Psoas muscle (tissue), 7 donors: ENCODE measurements at regions not wholly inside any gene's neighbourhood (a gene's known extent, or its start where the extent isn't known, plus 50 kb on each side); places are given as distances from the start of the nearest gene placed in this dataset.

Experiments
- ATAC-seq, 4 donors: fragments of 200-7000 bp; cut with Tn5 transposase; one replicate each; pipeline ENCODE4 v1.9.1; 2020; ENCODE audit warnings: moderate library complexity in 3 of 4, mild to moderate bottlenecking in 2 of 4
- DNase-seq, 2 donors: peaks; one replicate each; pipeline ENCODE4 v3.0.0-alpha.2; 2020
- H3K27ac ChIP-seq: fragments of 200-600 bp; one replicate; pipeline ENCODE4 v1.8.0; 2022
- H3K27me3 ChIP-seq, 3 donors: fragments of 200-600 bp in 1 of 3; one replicate each; pipeline versions ENCODE4 v1.6.1 to v1.8.0; 2013 to 2022; ENCODE audit warnings: low read length in 2 of 3, mild to moderate bottlenecking in 2 of 3, moderate library complexity in 1 of 3; ENCODE audit not compliant: insufficient read depth in 3 of 3
- H3K36me3 ChIP-seq, 2 donors: fragments of 200-600 bp in 1 of 2; one replicate each; pipeline versions ENCODE4 v1.6.1 to v1.8.0; 2013 to 2022; ENCODE audit warnings: low read depth in 1 of 2, mild to moderate bottlenecking in 1 of 2, moderate library complexity in 1 of 2; ENCODE audit not compliant: insufficient read depth in 1 of 2
- H3K4me1 ChIP-seq: fragments of 200-600 bp; one replicate; pipeline ENCODE4 v1.8.0; 2022
- H3K4me3 ChIP-seq: fragments of 200-600 bp; one replicate; pipeline ENCODE4 v1.8.0; 2022; ENCODE audit warnings: mild to moderate bottlenecking
- H3K9me3 ChIP-seq: fragments of 200-600 bp; one replicate; pipeline ENCODE4 v1.8.0; 2022
- WGBS, 3 donors: extraction: QIAGEN DNeasy Blood & Tissue Kit; methylation state at CpG; one replicate each; pipeline versions ENCODE4 v1.1.6 to v1.1.7; 2013; 5-methylcytosine and 5-hydroxymethylcytosine counted together
- intact Hi-C, 2 donors: fragments of 100-400 bp; cut with DNase I; formaldehyde crosslinking; loops; one replicate each; pipeline versions ENCODE4 v1.11.0 to v1.14.2; 2022
- TF ChIP-seq, protein P1 (sequence below): fragments of 200-600 bp; IDR thresholded peaks from one replicate; pipeline ENCODE4 v1.8.0; 2022; ENCODE audit warnings: antibody characterized with exemption
- donor health status: healthy with polysubstance abuse.
- donor health status: DM: no; HTN: no; CAD: no; lungs with moderate emphysema.
- donor health status: Bipolar disorder and iron deficiency.
- donor health status: healthy.
- donor health status: DM: yes; HTN: yes; CAD: no.
- donor health status: DM: no; HTN: no; CAD: no.
- donor health status: DM: yes; HTN: yes; CAD: no.

DNA sequence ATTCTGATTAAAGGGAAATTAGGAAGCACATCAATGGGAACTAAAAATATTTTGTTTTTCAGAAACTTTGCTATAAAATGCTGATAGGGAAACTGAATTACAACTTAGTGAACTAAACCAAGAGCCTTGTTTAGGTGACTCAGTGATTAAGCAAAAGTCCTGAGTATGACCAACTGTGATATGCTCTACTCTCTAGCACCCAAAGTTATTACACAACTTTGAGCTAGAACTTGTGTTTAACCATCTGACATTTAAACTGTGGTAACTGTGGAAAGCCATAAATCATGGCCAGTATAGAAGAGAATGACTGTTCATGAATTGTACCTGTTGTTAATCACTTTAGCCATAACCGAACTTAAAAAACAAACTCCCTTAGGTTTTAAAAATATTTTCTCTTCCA is 127.4 kb downstream of the ZNF365 start:
- peaks cover 0 to 6% (median 5%) of the 10 kb centered on the region in 3 donors for H3K27me3 ChIP-seq
- WGBS, 3 donors, result 43 to 92% (median 81%) methylated on average over 1 of the region's 1 CpG
- ATAC-seq (no peak), DNase-seq (no peak)
- no peaks in the 10 kb centered on the region for H3K36me3 ChIP-seq
- TF ChIP-seq, protein P1, sequence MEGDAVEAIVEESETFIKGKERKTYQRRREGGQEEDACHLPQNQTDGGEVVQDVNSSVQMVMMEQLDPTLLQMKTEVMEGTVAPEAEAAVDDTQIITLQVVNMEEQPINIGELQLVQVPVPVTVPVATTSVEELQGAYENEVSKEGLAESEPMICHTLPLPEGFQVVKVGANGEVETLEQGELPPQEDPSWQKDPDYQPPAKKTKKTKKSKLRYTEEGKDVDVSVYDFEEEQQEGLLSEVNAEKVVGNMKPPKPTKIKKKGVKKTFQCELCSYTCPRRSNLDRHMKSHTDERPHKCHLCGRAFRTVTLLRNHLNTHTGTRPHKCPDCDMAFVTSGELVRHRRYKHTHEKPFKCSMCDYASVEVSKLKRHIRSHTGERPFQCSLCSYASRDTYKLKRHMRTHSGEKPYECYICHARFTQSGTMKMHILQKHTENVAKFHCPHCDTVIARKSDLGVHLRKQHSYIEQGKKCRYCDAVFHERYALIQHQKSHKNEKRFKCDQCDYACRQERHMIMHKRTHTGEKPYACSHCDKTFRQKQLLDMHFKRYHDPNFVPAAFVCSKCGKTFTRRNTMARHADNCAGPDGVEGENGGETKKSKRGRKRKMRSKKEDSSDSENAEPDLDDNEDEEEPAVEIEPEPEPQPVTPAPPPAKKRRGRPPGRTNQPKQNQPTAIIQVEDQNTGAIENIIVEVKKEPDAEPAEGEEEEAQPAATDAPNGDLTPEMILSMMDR, result no peak
- intact Hi-C loops, result no loop called here
- no peak overlapping the region for H3K27ac ChIP-seq
- H3K9me3 ChIP-seq, result no peaks in the 10 kb centered on the region
- H3K4me1 ChIP-seq, result no peaks in the 10 kb centered on the region
- H3K4me3 ChIP-seq, result no peak overlapping the region

DNA sequence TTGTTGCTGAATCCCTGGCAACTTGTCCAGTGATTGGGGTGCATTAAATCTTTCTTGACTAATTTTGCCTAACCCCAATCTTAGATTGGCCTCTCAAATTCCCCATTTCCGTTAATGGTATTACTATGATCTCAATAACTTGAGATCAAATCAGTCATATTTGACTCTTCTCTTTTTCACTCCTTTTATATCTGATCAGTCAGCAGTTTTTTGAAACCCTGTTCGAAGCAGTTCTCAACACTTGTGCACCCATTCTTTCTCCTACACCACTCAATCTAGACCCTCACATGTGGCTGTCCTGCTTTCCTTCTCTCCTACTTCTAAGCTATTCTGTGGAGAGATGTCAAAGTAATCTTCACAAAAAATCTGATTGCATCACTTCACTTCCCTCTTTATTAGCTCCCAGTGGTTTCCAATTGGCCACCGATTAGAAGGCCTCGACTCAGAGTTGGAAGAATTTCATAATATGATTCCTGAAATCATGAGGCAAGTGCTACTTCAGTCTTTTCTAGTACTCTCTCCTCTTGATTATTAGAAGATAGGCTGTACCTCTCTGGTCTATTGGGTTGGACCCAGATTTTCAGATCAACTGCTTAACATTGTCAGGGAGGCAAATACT is 128.9 kb downstream of the ZNF365 start:
- TF ChIP-seq, protein P1, result no peak
- DNase-seq (no peak), ATAC-seq (no peak)
- intact Hi-C loops, result no loop called here
- Histone ChIP-seq H3K4me1 (no peaks in the 10 kb centered on the region), H3K27ac (no peak overlapping the region), H3K4me3 (no peak overlapping the region), H3K36me3 (no peaks in the 10 kb centered on the region), H3K27me3 (peaks cover 0 to under 1% (median 0%) of the 10 kb centered on the region in 3 donors), H3K9me3 (no peaks in the 10 kb centered on the region)
- WGBS, 3 donors, result 66 to 82% (median 66%) methylated on average over 4 of the region's 4 CpGs

DNA sequence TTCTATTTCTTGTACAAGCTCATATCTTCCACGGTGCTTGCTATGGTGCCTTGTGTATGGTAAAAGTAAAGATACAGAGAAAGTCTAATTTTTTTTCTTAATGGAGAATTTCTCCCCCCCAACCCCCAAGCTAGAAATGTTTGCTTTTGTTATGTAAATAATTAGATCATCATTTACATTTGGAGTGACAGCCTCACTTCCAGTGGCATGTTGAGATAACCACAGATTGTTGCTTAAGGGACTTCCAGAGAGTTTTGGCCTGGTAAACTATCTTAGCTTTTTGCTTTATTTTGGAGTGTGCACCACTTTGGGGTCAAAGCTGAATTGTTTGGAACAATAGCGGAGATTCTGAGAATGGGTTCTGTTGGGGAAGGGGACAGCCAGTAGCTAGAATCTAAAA is 129.7 kb downstream of the ZNF365 start:
- ATAC-seq, result no peak
- intact Hi-C loops, result no loop called here
- TF ChIP-seq, protein P1, result no peak
- no peak overlapping the region for H3K4me3 ChIP-seq
- H3K4me1 ChIP-seq, result no peaks in the 10 kb centered on the region
- no peaks in the 10 kb centered on the region for H3K27me3 ChIP-seq
- H3K27ac ChIP-seq, result no peak overlapping the region
- no peaks in the 10 kb centered on the region for H3K9me3 ChIP-seq
- no peak for DNase-seq
- WGBS, 3 donors, result 90 to 95% (median 91%) methylated on average over 2 of the region's 2 CpGs
- H3K36me3 ChIP-seq, result no peaks in the 10 kb centered on the region

DNA sequence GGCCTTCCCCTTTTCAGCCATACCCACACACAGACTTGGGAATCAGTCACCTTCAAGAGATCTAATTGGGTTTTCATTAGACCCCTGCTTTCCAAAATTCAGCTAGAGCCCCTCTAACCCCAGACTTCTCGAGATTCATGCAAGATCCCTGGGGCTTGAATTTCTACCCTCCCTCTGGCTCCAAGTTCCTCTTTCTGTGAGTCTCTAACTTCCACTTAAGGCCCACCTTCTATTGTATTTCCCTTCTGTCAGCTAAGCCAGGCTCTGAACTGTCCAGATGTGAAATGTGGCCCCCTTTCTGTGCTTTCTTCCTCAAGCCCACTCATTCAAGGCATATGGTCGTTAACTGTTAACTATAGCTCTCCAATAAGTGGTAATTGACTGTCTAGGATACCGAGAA is 132.2 kb downstream of the ZNF365 start:
- TF ChIP-seq, protein P1, result no peak
- Histone ChIP-seq H3K36me3 (no peaks in the 10 kb centered on the region), H3K4me3 (no peak overlapping the region), H3K27me3 (no peaks in the 10 kb centered on the region), H3K4me1 (no peaks in the 10 kb centered on the region), H3K27ac (no peak overlapping the region), H3K9me3 (no peaks in the 10 kb centered on the region)
- ATAC-seq (no peak), DNase-seq (no peak)
- WGBS, 3 donors, result 78 to 80% (median 79%) methylated on average over 3 of the region's 3 CpGs
- intact Hi-C loops, result no loop called here

DNA sequence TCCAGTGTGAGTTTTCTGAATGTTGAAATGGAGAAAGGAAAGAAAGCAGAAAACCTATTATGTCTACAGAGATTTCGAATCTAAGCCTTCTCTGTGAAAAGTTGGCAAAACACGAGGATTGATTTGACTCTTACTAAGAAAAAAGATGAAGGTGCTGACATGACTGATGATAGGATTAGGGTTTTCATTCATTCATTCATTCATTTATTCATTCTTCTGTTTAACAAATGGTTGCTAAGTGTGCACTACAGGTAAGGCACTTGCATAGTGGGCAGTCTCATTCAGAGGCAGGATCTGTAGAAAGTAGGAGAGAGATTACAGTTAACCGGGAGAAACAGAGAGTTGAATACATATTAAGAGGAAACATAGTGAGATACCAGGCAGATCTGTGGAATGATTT is 137.1 kb downstream of the ZNF365 start:
- DNase-seq, result no peak
- Histone ChIP-seq H3K9me3 (no peaks in the 10 kb centered on the region), H3K27me3 (no peaks in the 10 kb centered on the region), H3K36me3 (no peaks in the 10 kb centered on the region), H3K4me1 (no peaks in the 10 kb centered on the region), H3K27ac (no peak overlapping the region), H3K4me3 (no peak overlapping the region)
- TF ChIP-seq, protein P1, result no peak
- intact Hi-C loops, result no loop called here
- ATAC-seq, result no peak
- 91 to 95% (median 93%) methylated on average over 3 of the region's 3 CpGs for WGBS, 3 donors
